ENCODE measurements at regions not wholly inside any gene's neighbourhood (a gene's known extent, or its start where the extent isn't known, plus 50 kb on each side); places are given as distances from the start of the nearest gene placed in this dataset.

DNA sequence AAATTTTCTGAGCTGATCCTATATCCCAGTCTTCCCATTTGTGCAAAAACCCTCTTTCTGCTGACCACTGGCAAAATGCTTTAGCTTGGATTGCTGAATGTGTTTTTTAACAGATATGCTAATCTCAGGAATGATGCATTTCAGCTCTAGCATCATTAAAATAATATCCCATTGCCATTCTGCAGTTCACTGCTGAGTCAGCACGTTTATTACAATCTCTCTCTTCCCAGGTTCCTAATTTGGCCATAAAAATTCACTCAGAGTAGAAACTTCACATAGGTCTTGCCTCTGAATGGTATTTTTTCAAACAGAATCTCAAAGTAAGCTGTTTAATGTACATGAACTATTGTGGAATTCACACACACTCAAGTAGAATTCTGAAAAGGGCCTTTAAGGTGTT, 509.6 kb upstream of the SUCLG2 start:
- no peaks in the 10 kb centered on the region for H3K36me3 Mint-ChIP-seq (ENCODE audit: low read depth)
- H3K9me3 Mint-ChIP-seq = peaks cover 12% of the 10 kb centered on the region
- intact Hi-C loops (cut with micrococcal nuclease) = no loop called here
- H3K27ac Mint-ChIP-seq = no peak overlapping the region
- no peaks in the 10 kb centered on the region for H3K27me3 Mint-ChIP-seq (ENCODE audit: insufficient read depth)
- no peaks in the 10 kb centered on the region for H3K4me1 Mint-ChIP-seq (ENCODE audit: low read depth)
- DNase-seq (ENCODE audit: low spot score) = no peak
- H3K4me3 Mint-ChIP-seq = no peak overlapping the region

DNA sequence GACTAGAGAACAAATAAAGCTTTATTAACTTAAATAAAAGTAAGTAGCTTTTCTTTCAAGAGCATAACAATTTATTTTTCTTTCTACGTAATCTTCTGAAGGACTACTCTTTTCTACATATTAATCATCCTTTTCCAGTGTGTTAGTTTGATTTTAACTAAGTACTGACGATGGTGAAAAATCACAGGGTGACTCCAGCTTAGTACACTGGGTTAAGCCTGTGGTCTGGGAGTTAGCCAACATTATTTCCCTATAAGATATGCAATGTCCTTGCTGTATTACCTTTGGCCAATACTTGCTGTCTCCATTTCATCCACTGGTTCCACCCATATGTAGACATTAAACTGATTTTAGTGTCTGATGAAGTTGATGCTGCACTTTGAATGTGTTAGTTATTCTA, 508.6 kb upstream of the SUCLG2 start:
- Mint-ChIP-seq H3K9me3 (peaks cover 8% of the 10 kb centered on the region), H3K4me3 (no peak overlapping the region), H3K27me3 (ENCODE audit: insufficient read depth) (no peaks in the 10 kb centered on the region), H3K36me3 (ENCODE audit: low read depth) (no peaks in the 10 kb centered on the region), H3K27ac (no peak overlapping the region), H3K4me1 (ENCODE audit: low read depth) (no peaks in the 10 kb centered on the region)
- DNase-seq (ENCODE audit: low spot score) = no peak
- intact Hi-C loops (cut with micrococcal nuclease) = no loop called here

DNA sequence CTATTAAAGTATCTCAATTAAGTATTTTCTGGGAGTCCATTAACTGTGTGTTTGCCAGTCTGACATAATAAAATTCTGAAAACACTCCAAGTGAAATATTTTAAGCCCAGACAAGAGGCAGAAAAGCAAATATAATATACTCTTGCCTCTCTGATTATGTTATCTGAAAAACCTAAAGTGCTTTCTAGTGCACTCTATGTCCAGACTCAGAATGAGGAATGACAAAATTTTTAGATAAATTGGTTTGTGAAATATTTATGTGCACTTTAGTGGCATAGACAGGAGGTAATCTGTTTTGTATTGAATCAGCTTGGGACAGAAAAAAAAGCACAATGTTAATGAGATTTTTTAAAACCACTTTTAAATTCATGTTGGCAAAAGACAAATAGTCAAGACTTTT, 508.2 kb upstream of the SUCLG2 start:
- intact Hi-C loops (cut with micrococcal nuclease) = no loop called here

DNA sequence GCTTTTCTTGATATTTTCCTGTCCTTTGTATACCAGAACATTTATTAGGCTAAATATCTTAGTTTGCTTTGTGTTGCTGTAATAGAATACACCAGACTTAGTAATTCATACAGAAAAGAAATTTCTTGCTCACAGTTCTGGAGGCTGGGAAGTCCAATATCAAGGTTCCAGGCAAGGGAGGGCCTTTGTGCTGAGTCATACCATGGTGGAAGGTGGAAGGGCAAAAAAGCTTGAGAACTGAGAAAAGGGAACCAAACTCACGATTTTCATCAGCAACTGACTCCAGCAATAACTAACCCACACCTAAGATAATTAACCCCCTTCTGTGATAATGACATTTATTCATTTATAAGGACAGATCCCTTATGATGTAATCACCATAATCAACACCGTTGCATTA, 496.9 kb upstream of the SUCLG2 start:
- DNase-seq (ENCODE audit: low spot score) = no peak
- no peaks in the 10 kb centered on the region for H3K9me3 Mint-ChIP-seq
- intact Hi-C loops (cut with micrococcal nuclease) = no loop called here
- H3K36me3 Mint-ChIP-seq (ENCODE audit: low read depth) = no peaks in the 10 kb centered on the region
- no peaks in the 10 kb centered on the region for H3K4me1 Mint-ChIP-seq (ENCODE audit: low read depth)
- H3K27me3 Mint-ChIP-seq (ENCODE audit: insufficient read depth) = peaks cover 2% of the 10 kb centered on the region
- no peak overlapping the region for H3K27ac Mint-ChIP-seq
- H3K4me3 Mint-ChIP-seq = no peak overlapping the region

More for the DNA sequence above, 508.2 kb upstream of the SUCLG2 start:
- Mint-ChIP-seq H3K9me3 (peaks cover 7% of the 10 kb centered on the region), H3K27me3 (ENCODE audit: insufficient read depth) (no peaks in the 10 kb centered on the region), H3K27ac (no peak overlapping the region), H3K4me1 (ENCODE audit: low read depth) (no peaks in the 10 kb centered on the region), H3K36me3 (ENCODE audit: low read depth) (no peaks in the 10 kb centered on the region), H3K4me3 (no peak overlapping the region)
- DNase-seq (ENCODE audit: low spot score) = no peak

DNA sequence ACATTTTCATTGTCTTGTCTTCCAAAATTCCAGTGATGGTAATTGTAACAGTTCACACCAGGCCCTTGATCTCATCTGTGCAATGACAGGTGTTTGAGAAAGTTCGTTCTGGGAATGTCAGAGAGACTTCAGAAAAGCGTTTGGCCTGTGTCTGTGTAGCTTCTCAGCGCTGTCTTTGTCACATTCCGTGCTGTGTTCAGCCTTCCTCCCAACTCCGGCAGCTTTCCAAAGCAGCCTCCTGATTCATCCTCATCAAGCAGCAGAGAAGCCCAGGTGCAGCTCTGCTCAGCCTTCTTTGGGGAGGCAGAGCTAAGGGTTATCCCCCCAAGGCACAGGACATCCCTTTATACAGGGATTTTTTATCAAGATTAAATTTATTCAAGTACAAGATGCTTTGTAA, 494.0 kb upstream of the SUCLG2 start:
- H3K36me3 Mint-ChIP-seq (ENCODE audit: low read depth) = no peaks in the 10 kb centered on the region

DNA sequence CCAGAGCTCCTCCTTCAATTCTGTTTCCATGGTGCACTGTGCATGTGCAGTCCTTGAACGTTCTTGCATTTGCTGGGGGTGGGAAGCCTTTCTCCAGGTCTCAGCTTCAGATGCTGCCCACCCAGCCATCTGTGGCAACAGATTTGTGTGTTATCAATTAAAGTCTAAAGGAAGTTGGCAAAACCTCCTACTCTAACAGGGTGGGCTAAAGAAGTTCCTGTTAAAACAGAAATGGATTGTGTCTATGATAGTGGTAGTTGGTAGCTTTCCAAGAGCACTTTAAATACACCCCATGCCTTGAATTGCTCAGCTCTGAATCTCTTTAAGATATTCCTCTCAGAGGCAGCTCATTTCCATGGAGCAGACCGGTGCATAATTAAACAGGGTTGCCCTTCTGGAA, 488.0 kb upstream of the SUCLG2 start:
- H3K27ac Mint-ChIP-seq = no peak overlapping the region
- intact Hi-C loops (cut with micrococcal nuclease) = no loop called here
- no peaks in the 10 kb centered on the region for H3K36me3 Mint-ChIP-seq (ENCODE audit: low read depth)

More for the DNA sequence above, 494.0 kb upstream of the SUCLG2 start:
- intact Hi-C loops (cut with micrococcal nuclease) = no loop called here
- H3K9me3 Mint-ChIP-seq = peaks cover under 1% of the 10 kb centered on the region
- no peak for DNase-seq (ENCODE audit: low spot score)
- no peaks in the 10 kb centered on the region for H3K27me3 Mint-ChIP-seq (ENCODE audit: insufficient read depth)
- no peak overlapping the region for H3K4me3 Mint-ChIP-seq
- no peaks in the 10 kb centered on the region for H3K4me1 Mint-ChIP-seq (ENCODE audit: low read depth)
- no peak overlapping the region for H3K27ac Mint-ChIP-seq

DNA sequence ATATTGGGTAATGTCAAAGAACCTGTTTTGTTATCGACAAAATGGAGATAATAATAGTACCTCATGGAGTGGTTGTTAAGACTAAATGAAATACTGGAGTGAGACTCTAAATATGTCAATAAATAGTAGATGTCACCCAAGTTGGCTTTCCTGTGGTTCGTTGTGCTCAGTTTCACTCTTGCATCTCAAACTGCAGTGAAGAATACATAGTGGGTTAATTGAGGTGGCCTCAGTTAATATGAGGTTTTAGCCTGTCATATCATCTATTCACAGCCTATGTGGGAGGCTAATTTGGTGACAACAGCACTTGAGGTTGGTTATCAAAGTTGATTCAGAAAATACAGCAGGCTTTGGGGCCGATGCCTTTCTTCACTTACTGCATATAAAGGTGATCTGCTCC, 485.5 kb upstream of the SUCLG2 start:
- H3K27me3 Mint-ChIP-seq (ENCODE audit: insufficient read depth) = no peaks in the 10 kb centered on the region
- peaks cover 8% of the 10 kb centered on the region for H3K9me3 Mint-ChIP-seq
- no peaks in the 10 kb centered on the region for H3K4me1 Mint-ChIP-seq (ENCODE audit: low read depth)
- DNase-seq (ENCODE audit: low spot score) = no peak
- H3K4me3 Mint-ChIP-seq = no peak overlapping the region
- H3K27ac Mint-ChIP-seq = no peak overlapping the region
- intact Hi-C loops (cut with micrococcal nuclease) = no loop called here
- no peaks in the 10 kb centered on the region for H3K36me3 Mint-ChIP-seq (ENCODE audit: low read depth)

More for the DNA sequence above, 488.0 kb upstream of the SUCLG2 start:
- DNase-seq (ENCODE audit: low spot score) = no peak
- Mint-ChIP-seq H3K4me1 (ENCODE audit: low read depth) (no peaks in the 10 kb centered on the region), H3K9me3 (peaks cover 8% of the 10 kb centered on the region), H3K4me3 (no peak overlapping the region), H3K27me3 (ENCODE audit: insufficient read depth) (no peaks in the 10 kb centered on the region)

DNA sequence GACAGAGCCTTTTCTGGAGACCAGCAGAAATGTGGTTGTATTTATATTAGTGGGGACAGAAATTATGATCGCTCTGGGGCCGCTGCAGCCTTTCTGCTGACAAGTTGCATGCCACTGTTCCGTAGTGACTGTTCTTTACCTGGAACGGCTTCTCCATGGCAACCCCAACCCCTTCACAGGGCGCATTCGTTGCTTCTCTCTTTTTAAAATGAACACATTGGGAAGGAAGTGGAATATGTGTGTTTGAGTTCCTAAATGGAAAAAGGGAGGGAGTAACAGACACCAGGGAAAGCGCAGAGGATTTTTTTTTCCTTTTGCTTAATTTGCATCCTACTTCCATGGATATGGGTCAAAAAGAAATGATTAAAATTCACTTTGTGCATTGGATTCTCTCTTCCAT, 482.0 kb upstream of the SUCLG2 start:
- Mint-ChIP-seq H3K36me3 (ENCODE audit: low read depth) (no peaks in the 10 kb centered on the region), H3K9me3 (peaks cover 4% of the 10 kb centered on the region), H3K4me1 (ENCODE audit: low read depth) (no peaks in the 10 kb centered on the region), H3K4me3 (no peak overlapping the region), H3K27ac (no peak overlapping the region), H3K27me3 (ENCODE audit: insufficient read depth) (no peaks in the 10 kb centered on the region)
- no peak for DNase-seq (ENCODE audit: low spot score)
- intact Hi-C loops (cut with micrococcal nuclease) = no loop called here

DNA sequence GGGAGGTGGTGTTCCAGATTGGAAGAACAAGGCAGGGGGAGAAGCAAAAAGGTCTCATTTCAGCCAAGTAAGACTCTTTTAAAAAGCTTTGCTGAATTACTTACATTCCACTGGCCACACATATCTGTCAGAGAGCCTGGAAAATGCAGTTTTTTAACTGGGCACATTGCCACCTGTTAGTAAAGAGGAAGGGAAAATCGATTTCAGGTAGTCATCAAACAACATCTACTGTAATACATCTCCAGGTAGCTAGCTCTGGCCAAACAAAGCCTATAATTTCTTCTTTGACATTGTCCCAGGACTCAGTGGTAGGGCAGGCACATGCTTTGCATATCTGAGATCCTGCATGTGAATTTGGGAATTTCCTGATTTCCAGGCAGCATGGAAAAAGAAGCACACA, 480.7 kb upstream of the SUCLG2 start:
- no peaks in the 10 kb centered on the region for H3K36me3 Mint-ChIP-seq (ENCODE audit: low read depth)

DNA sequence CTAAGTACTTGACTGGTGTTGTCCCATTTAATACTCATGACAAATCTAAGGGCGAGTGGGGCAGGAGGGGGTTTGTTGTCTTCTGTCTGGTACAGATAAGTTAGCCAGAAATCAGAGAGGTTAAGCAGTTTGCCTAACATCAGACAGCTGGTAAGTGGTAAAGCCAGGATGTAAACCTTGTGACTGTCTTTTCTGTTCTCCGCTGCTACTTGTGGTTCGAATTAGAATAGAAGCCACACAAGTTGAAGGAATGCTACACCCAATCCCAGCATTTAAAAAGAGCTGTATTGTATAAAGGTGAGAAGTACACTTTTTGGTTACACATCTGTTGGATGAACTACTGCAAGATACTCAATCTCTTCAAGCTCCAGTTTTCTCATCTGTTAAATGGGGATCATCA, 474.7 kb upstream of the SUCLG2 start:
- no peak overlapping the region for H3K27ac Mint-ChIP-seq

More for the DNA sequence above, 480.7 kb upstream of the SUCLG2 start:
- Mint-ChIP-seq H3K27ac (no peak overlapping the region), H3K27me3 (ENCODE audit: insufficient read depth) (no peaks in the 10 kb centered on the region), H3K4me1 (ENCODE audit: low read depth) (no peaks in the 10 kb centered on the region), H3K4me3 (no peak overlapping the region), H3K9me3 (peaks cover 4% of the 10 kb centered on the region)
- no peak for DNase-seq (ENCODE audit: low spot score)
- intact Hi-C loops (cut with micrococcal nuclease) = no loop called here

DNA sequence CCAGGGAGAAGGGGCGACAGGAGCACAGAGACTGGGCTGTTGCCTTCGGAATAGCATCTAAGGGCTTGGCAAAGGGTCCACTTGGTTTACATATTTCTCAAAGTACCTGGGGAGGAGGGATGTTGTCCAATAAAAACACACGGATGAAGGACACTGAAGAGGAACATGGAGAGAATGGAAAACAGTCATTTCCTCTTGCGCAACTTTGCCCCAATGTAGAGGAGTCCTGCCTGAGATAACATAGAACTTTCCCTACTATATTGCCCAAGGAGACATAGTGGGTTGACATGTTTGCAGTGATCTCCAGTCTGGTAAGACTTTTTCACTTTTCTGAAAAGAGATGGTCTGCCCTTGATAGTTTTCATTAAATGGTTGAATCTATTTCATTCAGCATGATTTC, 468.8 kb upstream of the SUCLG2 start:
- peaks cover 11% of the 10 kb centered on the region for H3K9me3 Mint-ChIP-seq
- H3K27me3 Mint-ChIP-seq (ENCODE audit: insufficient read depth) = no peaks in the 10 kb centered on the region
- H3K27ac Mint-ChIP-seq = no peak overlapping the region
- DNase-seq (ENCODE audit: low spot score) = no peak
- H3K4me1 Mint-ChIP-seq (ENCODE audit: low read depth) = no peaks in the 10 kb centered on the region
- intact Hi-C loops (cut with micrococcal nuclease) = no loop called here
- no peak overlapping the region for H3K4me3 Mint-ChIP-seq
- no peaks in the 10 kb centered on the region for H3K36me3 Mint-ChIP-seq (ENCODE audit: low read depth)

More for the DNA sequence above, 474.7 kb upstream of the SUCLG2 start:
- Mint-ChIP-seq H3K9me3 (peaks cover 11% of the 10 kb centered on the region), H3K36me3 (ENCODE audit: low read depth) (no peaks in the 10 kb centered on the region), H3K27me3 (ENCODE audit: insufficient read depth) (no peaks in the 10 kb centered on the region), H3K4me1 (ENCODE audit: low read depth) (no peaks in the 10 kb centered on the region), H3K4me3 (no peak overlapping the region)
- intact Hi-C loops (cut with micrococcal nuclease) = no loop called here
- no peak for DNase-seq (ENCODE audit: low spot score)

DNA sequence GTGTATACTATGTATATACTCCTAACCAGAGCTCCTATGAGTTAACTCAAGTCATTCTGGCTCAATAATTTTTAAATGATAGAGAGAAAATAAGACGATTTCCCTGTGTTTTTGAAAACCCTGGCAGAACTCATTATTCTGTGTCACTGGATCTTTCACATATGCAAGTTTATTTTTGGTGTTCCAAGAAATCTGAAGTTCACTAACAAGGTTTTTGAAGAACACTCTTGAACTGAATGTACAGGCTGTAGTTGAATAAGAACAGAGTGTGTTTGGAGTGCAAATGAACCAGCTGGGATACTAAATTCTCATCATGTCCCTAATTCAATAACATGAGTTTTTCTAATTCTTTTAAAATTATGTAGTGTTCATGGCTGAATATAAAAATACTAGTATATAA, 466.9 kb upstream of the SUCLG2 start:
- Mint-ChIP-seq H3K9me3 (peaks cover 3% of the 10 kb centered on the region), H3K36me3 (ENCODE audit: low read depth) (no peaks in the 10 kb centered on the region), H3K4me3 (no peak overlapping the region), H3K27ac (no peak overlapping the region), H3K27me3 (ENCODE audit: insufficient read depth) (no peaks in the 10 kb centered on the region), H3K4me1 (ENCODE audit: low read depth) (no peaks in the 10 kb centered on the region)
- intact Hi-C loops (cut with micrococcal nuclease) = no loop called here
- no peak for DNase-seq (ENCODE audit: low spot score)

DNA sequence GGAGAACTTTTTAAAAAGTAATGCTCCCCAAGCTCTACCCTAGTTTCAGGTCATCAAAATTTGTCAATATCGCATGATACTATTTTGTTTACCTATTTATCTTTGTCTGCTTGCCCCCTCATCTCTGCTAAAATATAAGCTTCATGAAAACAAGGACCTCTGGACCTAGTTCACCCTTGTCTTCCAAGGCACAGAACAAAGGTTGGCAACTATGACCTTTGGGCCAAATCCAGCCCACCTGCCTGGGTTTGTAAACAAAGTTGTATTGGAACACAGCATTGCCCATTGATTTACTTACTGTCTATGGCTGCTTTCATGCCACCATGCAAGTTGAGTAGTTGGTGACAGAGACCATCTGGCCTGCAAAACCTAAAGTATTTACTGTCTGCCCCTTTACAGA, 462.2 kb upstream of the SUCLG2 start:
- intact Hi-C loops (cut with micrococcal nuclease) = no loop called here
- no peaks in the 10 kb centered on the region for H3K4me1 Mint-ChIP-seq (ENCODE audit: low read depth)
- no peak overlapping the region for H3K27ac Mint-ChIP-seq
- no peak for DNase-seq (ENCODE audit: low spot score)
- no peak overlapping the region for H3K4me3 Mint-ChIP-seq
- H3K27me3 Mint-ChIP-seq (ENCODE audit: insufficient read depth) = no peaks in the 10 kb centered on the region
- no peaks in the 10 kb centered on the region for H3K36me3 Mint-ChIP-seq (ENCODE audit: low read depth)
- H3K9me3 Mint-ChIP-seq = no peaks in the 10 kb centered on the region

DNA sequence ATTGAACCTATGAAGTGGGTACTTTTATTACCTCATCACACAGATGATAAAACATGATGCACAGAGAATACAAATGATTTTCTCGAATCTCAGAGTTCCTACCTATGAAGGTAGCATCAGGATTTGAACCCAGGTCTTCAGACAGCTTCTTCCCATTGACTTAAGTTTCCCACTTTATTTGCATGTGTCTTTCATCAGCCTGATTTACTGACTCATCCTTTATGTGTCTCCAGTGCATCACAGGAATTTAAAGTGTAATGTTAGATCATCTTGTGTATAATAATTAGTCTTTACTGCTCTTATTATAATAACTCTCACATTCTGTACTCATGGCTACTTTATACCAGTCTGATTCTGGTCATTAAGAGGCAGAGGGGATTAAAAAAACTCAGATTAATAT, 449.4 kb upstream of the SUCLG2 start:
- no peaks in the 10 kb centered on the region for H3K27me3 Mint-ChIP-seq (ENCODE audit: insufficient read depth)
- H3K4me1 Mint-ChIP-seq (ENCODE audit: low read depth) = peaks cover 5% of the 10 kb centered on the region
- intact Hi-C loops (cut with micrococcal nuclease) = no loop called here
- H3K9me3 Mint-ChIP-seq = peaks cover 15% of the 10 kb centered on the region
- no peak overlapping the region for H3K4me3 Mint-ChIP-seq
- H3K36me3 Mint-ChIP-seq (ENCODE audit: low read depth) = peaks cover 1% of the 10 kb centered on the region
- H3K27ac Mint-ChIP-seq = no peak overlapping the region
- DNase-seq (ENCODE audit: low spot score) = no peak
